ENCODE measurements at regions not wholly inside any gene's neighbourhood (a gene's known extent, or its start where the extent isn't known, plus 50 kb on each side); places are given as distances from the start of the nearest gene placed in this dataset.

DNA sequence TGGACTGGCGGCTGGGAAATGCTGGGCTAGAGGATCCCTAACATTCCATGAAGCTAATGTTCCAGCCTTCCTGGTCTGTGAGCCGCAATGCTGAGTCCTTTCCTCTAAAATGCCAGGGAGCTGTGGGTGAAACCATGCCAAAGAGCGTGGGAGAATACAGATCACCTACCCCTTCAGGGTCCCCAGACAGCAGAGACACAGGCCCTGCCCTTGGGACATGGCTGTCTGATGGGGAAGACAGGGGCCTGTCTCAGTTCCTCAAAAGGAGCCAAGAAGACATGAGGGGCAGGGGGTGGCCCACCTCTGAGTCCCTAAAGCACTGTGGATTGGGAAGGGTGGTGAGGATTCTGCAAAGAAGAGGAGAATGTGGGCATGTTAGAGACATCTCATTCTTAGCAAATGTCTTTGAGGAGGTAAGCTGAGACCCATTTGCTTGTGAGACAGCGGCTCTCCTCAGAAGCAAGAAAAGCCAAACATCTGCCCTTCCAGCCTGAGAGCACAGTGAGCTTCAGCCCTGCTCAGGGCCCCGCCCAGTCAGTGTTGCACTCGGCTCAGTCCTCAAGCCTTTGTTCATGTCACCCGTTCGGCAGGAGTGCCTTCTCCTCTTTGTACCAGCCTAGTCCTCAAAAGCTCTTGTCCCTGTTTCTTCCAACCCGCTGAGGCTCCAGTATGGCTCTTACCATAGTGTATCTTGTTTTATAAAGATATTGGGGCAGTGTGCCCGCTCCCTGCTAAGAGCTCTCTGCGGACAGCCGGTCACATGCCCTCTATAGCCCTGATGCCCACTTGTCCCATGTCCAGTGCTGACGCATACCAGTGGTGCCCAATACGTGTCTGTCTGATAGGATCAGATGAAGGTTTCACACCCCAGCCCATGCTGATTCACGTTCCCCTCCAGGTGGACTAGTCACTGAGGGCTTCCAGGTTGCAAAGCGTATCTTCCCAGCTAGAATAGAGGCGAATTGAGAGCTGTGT lies 286.2 kb downstream of the CYP26B1 start:
- TF ChIP-seq, protein P1, sequence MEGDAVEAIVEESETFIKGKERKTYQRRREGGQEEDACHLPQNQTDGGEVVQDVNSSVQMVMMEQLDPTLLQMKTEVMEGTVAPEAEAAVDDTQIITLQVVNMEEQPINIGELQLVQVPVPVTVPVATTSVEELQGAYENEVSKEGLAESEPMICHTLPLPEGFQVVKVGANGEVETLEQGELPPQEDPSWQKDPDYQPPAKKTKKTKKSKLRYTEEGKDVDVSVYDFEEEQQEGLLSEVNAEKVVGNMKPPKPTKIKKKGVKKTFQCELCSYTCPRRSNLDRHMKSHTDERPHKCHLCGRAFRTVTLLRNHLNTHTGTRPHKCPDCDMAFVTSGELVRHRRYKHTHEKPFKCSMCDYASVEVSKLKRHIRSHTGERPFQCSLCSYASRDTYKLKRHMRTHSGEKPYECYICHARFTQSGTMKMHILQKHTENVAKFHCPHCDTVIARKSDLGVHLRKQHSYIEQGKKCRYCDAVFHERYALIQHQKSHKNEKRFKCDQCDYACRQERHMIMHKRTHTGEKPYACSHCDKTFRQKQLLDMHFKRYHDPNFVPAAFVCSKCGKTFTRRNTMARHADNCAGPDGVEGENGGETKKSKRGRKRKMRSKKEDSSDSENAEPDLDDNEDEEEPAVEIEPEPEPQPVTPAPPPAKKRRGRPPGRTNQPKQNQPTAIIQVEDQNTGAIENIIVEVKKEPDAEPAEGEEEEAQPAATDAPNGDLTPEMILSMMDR (IDR thresholded peaks at IDR 0.05) = no peak
- Mint-ChIP-seq H3K27me3 (ENCODE audit: low read depth, poor library complexity) (peaks cover 50% of the 10 kb centered on the region), H3K9me3 (no peaks in the 10 kb centered on the region), H3K27ac (no peak overlapping the region), H3K4me3 (no peak overlapping the region), H3K4me1 (peaks cover 35% of the 10 kb centered on the region), H3K36me3 (ENCODE audit: low read depth) (no peaks in the 10 kb centered on the region)
- no peak for DNase-seq

- DNase-seq = no peak
- H3K9me3 Mint-ChIP-seq = peaks cover 6% of the 10 kb centered on the region
- peaks cover 30% of the 10 kb centered on the region for H3K4me1 Mint-ChIP-seq
- peaks cover 47% of the 10 kb centered on the region for H3K27me3 Mint-ChIP-seq (ENCODE audit: low read depth, poor library complexity)
- H3K27ac Mint-ChIP-seq = no peak overlapping the region
- H3K4me3 Mint-ChIP-seq = no peak overlapping the region
- TF ChIP-seq, protein P1 (IDR thresholded peaks at IDR 0.05) = no peak
- H3K36me3 Mint-ChIP-seq (ENCODE audit: low read depth) = no peaks in the 10 kb centered on the region
These were observed 287.2 kb downstream of the CYP26B1 start for GRCh38 chr2:71860381-71860926.

DNA sequence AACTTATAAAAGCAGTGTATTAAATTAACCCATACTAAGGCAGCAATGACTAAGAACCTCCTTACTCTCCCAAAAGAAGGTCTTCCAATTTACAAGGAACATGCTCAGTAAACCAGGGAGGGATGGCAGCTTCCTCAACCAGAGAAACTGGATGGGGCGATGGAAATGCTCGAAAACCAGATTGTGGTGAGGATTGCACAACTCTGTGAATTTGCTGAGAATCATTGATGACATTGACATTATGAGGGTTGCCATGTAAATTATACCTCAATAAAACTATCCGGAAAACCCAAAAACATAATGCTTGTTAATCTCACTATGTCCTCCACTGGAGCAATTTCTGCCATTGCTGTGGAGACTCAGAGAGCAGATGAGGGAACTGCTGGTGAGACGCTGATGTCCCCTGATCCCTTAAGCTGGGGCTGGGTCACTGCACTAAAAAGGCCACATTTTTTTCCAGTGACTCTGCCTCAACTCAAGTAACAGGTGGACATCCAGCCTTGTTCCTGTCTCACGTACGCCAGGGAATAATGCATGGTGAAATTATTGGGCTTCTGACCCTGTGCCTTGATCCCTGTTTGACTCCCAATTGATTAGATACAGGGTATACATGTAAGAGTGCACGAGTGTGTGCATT lies 288.3 kb downstream of the CYP26B1 start:
- peaks cover 23% of the 10 kb centered on the region for H3K4me1 Mint-ChIP-seq
- H3K27ac Mint-ChIP-seq = no peak overlapping the region
- no peak for DNase-seq
- peaks cover 10% of the 10 kb centered on the region for H3K9me3 Mint-ChIP-seq
- peaks cover 44% of the 10 kb centered on the region for H3K27me3 Mint-ChIP-seq (ENCODE audit: low read depth, poor library complexity)
- H3K36me3 Mint-ChIP-seq (ENCODE audit: low read depth) = no peaks in the 10 kb centered on the region
- TF ChIP-seq, protein P1 (IDR thresholded peaks at IDR 0.05) = no peak
- no peak overlapping the region for H3K4me3 Mint-ChIP-seq

DNA sequence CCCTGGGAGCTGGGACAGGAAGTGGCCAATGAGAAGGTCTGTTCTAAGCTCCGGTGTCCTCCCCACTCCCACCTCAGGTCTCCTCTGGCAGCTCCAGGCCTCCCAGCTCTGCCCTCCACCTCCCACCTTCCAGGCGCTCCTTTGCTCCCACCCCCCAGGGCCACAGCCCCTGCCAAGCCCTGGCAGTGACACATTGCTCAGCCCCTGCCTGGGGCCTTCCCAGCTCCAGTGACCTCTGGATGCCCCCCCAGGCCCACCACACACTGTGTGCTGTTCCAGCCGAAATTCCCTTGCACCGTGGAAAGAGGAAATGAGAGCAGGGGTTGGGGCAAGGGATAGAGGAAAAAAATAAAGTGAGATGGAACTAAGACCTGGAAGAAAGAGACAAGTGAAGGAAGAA lies 289.6 kb downstream of the CYP26B1 start:
- Mint-ChIP-seq H3K9me3 (peaks cover 10% of the 10 kb centered on the region), H3K27ac (no peak overlapping the region), H3K36me3 (ENCODE audit: low read depth) (no peaks in the 10 kb centered on the region), H3K27me3 (ENCODE audit: low read depth, poor library complexity) (peaks cover 51% of the 10 kb centered on the region), H3K4me1 (peaks cover 11% of the 10 kb centered on the region), H3K4me3 (no peak overlapping the region)
- no peak for DNase-seq
- TF ChIP-seq, protein P1 (IDR thresholded peaks at IDR 0.05) = no peak

GRCh38 chr2:71857636-71858035 lies 290.0 kb downstream of the CYP26B1 start:
- TF ChIP-seq, protein P1 (IDR thresholded peaks at IDR 0.05) = no peak
- Mint-ChIP-seq H3K27me3 (ENCODE audit: low read depth, poor library complexity) (peaks cover 51% of the 10 kb centered on the region), H3K9me3 (peaks cover 10% of the 10 kb centered on the region), H3K27ac (no peak overlapping the region), H3K36me3 (ENCODE audit: low read depth) (no peaks in the 10 kb centered on the region), H3K4me1 (peaks cover 9% of the 10 kb centered on the region), H3K4me3 (no peak overlapping the region)
- DNase-seq = no peak

Data from nephron progenitor cell (in vitro differentiated cells).